ENCODE measurements at regions not wholly inside any gene's neighbourhood (a gene's known extent, or its start where the extent isn't known, plus 50 kb on each side); places are given as distances from the start of the nearest gene placed in this dataset.

DNA sequence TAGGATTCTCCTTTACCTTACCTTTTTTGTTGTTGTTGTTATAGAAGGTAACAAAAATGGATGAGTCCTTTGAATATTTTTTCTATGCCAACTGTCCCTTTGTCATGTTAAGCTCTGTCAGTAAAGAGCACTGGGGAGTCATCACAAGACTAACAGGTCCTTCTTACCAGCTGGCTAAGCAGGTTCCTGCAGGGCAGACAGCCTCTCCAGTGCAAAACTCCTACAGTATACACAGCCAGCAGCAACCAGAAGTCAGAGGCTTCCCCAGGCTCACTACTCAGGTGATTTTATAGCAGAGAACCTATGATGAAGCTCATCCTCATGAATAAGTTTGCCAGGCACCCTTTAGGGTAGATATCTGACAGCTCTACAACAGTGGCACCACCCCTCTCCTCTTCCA lies 271.1 kb downstream of the RERGL start:
- intact Hi-C loops (cut with DNase I): no loop called here
- no peak for DNase-seq (ENCODE audit: low spot score)

DNA sequence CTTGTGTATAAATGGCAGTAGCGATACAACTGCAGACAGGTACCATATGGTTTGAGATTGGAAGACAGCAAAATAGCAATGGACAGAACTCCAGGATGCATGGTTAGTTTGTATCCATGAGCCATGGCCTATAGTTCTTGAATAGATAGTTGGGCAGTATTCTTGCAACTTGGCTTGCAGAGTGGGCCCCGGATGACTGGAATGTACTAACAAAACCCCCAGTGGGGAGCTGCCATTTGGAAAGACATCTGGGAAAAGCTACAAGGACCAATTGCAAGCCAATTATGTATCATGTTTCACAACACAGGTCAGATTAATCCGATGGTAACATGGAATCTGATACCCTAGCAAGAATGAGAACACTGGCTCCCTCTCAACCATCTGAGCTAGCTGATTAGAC lies 279.6 kb downstream of the RERGL start:
- DNase-seq (ENCODE audit: low spot score): no peak
- intact Hi-C loops (cut with DNase I): no loop called here

DNA sequence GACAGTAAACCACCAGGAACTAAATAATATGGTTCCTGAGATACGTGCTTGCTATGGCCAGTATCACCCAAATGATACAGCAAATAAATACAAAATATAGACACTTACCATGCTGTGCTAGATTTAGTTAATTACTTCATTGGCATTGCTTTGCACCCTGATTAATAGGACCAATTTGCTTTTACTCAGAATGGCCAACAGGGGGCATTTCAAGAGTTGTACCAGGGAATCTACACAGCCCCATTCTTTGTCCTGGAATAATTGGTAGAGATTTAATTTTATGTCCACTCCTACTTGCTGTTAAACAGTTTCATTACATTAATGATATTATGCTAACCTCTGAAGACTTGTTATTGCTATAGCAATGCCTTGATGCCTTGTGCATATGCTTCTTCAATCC lies 280.8 kb downstream of the RERGL start:
- DNase-seq (ENCODE audit: low spot score): no peak
- intact Hi-C loops (cut with DNase I): no loop called here

DNA sequence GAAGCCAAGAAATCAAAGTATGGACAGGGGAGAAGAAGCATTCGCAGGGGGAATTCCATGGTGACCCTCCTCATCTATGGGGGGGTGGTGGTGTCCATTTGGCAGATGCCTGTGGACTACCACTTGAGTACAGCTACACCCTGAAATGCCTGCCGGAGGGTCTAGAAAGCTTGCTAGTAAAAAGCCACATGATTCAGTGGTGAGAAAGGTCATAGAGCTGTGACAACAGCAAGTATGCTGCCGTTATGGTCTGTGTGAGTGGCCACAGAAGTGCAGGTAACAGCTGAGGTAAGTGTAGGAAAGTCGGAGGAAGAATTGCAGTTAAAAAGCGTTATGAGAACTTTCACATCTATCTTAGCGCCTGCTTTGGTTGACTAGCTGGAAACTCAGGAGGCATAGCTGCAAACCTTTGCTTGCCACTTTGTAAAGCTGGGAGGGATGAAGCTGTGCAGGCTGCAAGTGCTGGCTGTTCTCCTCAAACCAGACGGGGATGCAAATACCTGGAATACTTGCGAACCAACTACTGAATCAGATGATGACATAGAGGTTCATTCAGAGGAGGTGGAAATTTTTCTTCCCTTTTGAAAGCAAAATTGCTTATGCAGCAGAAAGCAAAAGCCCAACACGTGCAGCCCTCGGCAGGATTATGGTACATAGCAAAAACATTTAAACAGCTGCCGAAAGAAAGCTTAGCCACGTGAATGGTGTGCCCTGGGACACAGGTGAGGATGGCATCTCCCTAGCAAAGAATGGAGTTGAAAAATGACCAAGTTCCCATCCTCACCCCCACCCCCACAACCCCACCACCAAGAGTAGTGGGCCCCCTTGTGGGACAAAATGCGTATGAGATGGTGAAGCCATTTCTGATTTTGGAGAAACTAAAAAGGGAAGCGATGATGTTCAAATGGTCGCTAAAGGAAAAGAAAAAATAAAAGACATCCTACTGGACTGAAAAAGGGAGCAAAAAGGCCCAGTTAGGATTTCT lies 287.0 kb downstream of the RERGL start:
- DNase-seq (ENCODE audit: low spot score): no peak
- intact Hi-C loops (cut with DNase I): no loop called here

DNA sequence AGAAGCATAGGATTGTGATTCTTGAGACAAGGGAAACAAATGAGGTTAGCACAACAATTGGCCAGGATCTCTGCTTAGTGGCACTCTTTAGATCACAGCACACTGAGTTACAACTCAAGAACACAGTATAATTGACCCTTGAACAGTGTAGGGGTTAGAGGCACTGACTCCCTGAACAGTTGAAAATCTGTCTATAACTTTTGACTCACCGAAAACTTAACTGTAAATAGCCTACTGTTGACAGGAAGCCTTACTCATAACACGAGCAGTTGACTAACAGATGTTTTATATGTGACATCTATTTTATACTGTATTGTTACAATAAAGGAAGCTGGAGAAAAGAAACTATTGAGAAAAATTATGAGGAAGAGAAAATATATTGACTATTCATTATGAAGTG lies 296.1 kb downstream of the RERGL start:
- intact Hi-C loops (cut with DNase I): no loop called here
- DNase-seq (ENCODE audit: low spot score): no peak

DNA sequence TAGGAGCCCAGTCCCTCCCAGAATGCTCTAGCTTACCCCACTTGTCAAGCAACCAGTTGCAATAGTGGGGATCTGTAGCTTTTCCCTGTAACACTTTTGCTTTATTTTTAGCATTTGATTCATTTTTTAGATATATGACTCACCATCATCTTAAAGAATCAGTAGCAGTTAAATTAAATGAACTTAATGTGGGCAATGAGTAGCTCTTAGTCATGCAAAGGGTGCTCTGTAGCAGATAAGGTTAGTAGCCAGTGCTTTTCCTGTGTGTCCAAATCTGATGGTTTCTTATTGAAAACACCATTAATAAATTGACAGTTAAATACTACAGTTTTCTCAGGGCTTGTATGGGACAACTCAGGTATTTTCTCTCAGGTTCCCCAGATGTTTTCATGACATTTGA lies 311.8 kb downstream of the RERGL start:
- intact Hi-C loops (cut with DNase I): loop anchor here in 1 of 2 donors (5.0 kb wide), 1 partner anchor 84 kb away; no protein-coding TSS in a partner anchor

DNA sequence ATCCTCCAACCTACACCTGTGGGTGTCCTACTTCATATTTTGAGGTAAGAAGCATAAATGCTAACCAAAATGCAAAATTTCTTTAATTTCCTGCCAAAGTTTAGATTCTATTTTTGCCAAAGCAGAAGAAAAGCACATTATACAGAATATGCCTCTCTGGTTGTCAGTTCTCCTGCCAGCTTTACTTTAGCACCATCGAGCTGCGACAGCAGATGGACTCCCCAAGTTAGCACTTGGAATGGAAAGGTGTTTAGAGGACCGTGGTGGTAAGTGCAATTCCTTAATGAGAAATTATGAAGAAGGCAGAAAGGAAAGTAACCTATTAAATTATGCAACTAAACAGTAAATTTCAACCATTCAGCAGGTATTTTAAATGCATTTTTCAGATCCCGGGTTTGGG lies 326.6 kb downstream of the RERGL start:
- no peak for DNase-seq (ENCODE audit: low spot score)
- intact Hi-C loops (cut with DNase I): loop anchor here in 1 of 2 donors (10.0 kb wide), 1 partner anchor 81 kb away; no protein-coding TSS in a partner anchor

More for the DNA sequence above, 311.8 kb downstream of the RERGL start:
- no peak for DNase-seq (ENCODE audit: low spot score)

DNA sequence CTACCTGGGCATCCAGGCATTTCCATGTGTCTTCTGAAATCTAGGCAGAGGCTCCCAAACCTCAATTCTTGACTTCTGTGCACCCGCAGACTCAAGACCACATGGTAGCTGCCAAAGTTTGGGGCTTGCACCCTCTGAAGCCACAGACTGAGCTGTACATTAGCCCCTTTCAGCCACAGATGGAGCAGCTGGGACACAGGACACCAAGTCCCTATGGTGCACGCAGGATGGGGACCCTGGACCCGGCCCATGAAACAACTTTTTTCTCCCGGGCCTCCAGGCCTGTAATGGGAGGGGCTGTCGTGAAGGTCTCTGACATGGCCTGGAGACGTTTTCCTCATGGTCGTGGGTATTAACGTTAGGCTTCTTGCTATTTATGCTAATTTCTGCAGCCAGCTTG lies 330.0 kb downstream of the RERGL start:
- DNase-seq (ENCODE audit: low spot score): no peak
- intact Hi-C loops (cut with DNase I): loop anchor here in 1 of 2 donors (10.0 kb wide), 1 partner anchor 85 kb away; no protein-coding TSS in a partner anchor
